K562 (cell line): ENCODE measurements at regions not wholly inside any gene's neighbourhood (a gene's known extent, or its start where the extent isn't known, plus 50 kb on each side); places are given as distances from the start of the nearest gene placed in this dataset.

ENCODE experiments used
- CAMTA2 ChIP-seq: fragments of 250-450 bp; sonication (Bioruptor Pico); conservative IDR thresholded peaks from 2 replicates; pipeline ENCODE4 v1.5.1; 2022
- DNMT1 ChIP-seq: fragments of 450-650 bp; IDR thresholded peaks from 2 replicates; pipeline ENCODE4 v1.6.1; 2016; ENCODE audit warnings: antibody characterized with exemption, mild to moderate bottlenecking
- JUND ChIP-seq, 2 experiments: IDR thresholded peaks; 2 replicates in 1 of 2; 3 replicates in 1 of 2; pipeline ENCODE4 v1.6.1; 2011; ENCODE audit warnings: borderline replicate concordance in 2 of 2, low read depth in 2 of 2, low read length in 2 of 2, improper control_type of control experiment in 1 of 2, missing biosample characterization in 1 of 2, missing genetic modification characterization in 1 of 2, missing genetic modification reagents in 1 of 2
- POLR2A ChIP-seq: fragments of 450-650 bp; conservative IDR thresholded peaks from 2 replicates; pipeline ENCODE4 v1.6.1; 2016
- POLR2B ChIP-seq: fragments of 450-650 bp; IDR thresholded peaks from 2 replicates; pipeline ENCODE4 v1.6.1; 2018; ENCODE audit warnings: low read depth; ENCODE audit not compliant: partially characterized antibody
- POLR3A ChIP-seq: IDR thresholded peaks from 2 replicates; pipeline ENCODE4 v1.6.1; 2011; ENCODE audit warnings: borderline replicate concordance, mild to moderate bottlenecking, moderate library complexity; ENCODE audit not compliant: insufficient read length, insufficient read depth; ENCODE audit errors: extremely low read depth
- ZNF282 ChIP-seq: sonication (generic); formaldehyde crosslinking; IDR thresholded peaks from 2 replicates; pipeline ENCODE4 v1.8.1; 2023; ENCODE audit warnings: missing genetic modification reagents
- ZNF561 ChIP-seq: fragments of 450-650 bp; formaldehyde crosslinking; conservative IDR thresholded peaks from 2 replicates; pipeline ENCODE4 v1.4.0; 2020; ENCODE audit warnings: mild to moderate bottlenecking, moderate library complexity
- TF ChIP-seq, protein P1 (sequence below), 3 experiments: IDR thresholded peaks in 2 of 3; conservative IDR thresholded peaks in 1 of 3; 2 replicates each; pipeline ENCODE4 v1.5.1; 2011 to 2012; ENCODE audit warnings: low read length in 3 of 3, mild to moderate bottlenecking in 3 of 3, control low read depth in 2 of 3, improper control_type of control experiment in 1 of 3, inconsistent platforms in 1 of 3, low read depth in 1 of 3, mixed read lengths in 1 of 3, moderate library complexity in 1 of 3; ENCODE audit not compliant: insufficient read depth in 2 of 3
- TF ChIP-seq, protein P2 (sequence below): fragments of 450-650 bp; IDR thresholded peaks from 2 replicates; pipeline ENCODE4 v1.6.1; 2016

DNA sequence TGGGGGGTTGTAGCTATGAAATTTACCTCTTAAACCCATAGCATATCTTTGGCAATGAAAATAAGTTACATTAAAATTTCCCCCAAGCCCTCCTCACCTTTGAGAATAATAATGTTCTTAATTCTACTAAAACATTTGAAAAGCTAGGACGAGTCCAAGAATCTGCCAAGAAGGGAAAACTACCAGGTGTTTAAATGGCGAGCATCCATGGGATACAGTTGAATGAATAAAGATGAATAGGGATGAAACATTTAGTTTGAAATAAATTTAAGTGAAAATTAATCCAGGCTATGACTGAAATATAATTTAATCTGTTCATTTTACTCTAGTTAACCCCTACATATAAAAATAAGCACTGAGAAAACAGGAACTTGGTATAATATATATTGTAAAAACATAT, 536.7 kb downstream of the FLRT2 start:
- TF ChIP-seq ZNF561: no peak
- TF ChIP-seq, protein P1, sequence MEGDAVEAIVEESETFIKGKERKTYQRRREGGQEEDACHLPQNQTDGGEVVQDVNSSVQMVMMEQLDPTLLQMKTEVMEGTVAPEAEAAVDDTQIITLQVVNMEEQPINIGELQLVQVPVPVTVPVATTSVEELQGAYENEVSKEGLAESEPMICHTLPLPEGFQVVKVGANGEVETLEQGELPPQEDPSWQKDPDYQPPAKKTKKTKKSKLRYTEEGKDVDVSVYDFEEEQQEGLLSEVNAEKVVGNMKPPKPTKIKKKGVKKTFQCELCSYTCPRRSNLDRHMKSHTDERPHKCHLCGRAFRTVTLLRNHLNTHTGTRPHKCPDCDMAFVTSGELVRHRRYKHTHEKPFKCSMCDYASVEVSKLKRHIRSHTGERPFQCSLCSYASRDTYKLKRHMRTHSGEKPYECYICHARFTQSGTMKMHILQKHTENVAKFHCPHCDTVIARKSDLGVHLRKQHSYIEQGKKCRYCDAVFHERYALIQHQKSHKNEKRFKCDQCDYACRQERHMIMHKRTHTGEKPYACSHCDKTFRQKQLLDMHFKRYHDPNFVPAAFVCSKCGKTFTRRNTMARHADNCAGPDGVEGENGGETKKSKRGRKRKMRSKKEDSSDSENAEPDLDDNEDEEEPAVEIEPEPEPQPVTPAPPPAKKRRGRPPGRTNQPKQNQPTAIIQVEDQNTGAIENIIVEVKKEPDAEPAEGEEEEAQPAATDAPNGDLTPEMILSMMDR (IDR thresholded peaks at IDR 0.05 in 2 of 3, conservative IDR thresholded peaks at IDR 0.05 in 1 of 3; ENCODE audit: insufficient read depth in 2 of 3, low read depth in 1 of 3, low read length in 3 of 3): no peak
- no peak for TF ChIP-seq JUND (IDR thresholded peaks at IDR 0.05; ENCODE audit: borderline replicate concordance, low read depth, low read length)
- no peak for TF ChIP-seq JUND (tag; IDR thresholded peaks at IDR 0.05; ENCODE audit: borderline replicate concordance, low read depth, low read length)
- no peak for TF ChIP-seq ZNF282 (CRISPR knock-in tag)
- TF ChIP-seq, protein P2, sequence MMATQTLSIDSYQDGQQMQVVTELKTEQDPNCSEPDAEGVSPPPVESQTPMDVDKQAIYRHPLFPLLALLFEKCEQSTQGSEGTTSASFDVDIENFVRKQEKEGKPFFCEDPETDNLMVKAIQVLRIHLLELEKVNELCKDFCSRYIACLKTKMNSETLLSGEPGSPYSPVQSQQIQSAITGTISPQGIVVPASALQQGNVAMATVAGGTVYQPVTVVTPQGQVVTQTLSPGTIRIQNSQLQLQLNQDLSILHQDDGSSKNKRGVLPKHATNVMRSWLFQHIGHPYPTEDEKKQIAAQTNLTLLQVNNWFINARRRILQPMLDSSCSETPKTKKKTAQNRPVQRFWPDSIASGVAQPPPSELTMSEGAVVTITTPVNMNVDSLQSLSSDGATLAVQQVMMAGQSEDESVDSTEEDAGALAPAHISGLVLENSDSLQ: no peak
- TF ChIP-seq CAMTA2: no peak
- TF ChIP-seq DNMT1: no peak
- TF ChIP-seq POLR2A: no peak
- no peak for TF ChIP-seq POLR3A
- no peak for TF ChIP-seq POLR2B
